Endodermal cell (in vitro differentiated cells): ENCODE measurements at regions not wholly inside any gene's neighbourhood (a gene's known extent, or its start where the extent isn't known, plus 50 kb on each side); places are given as distances from the start of the nearest gene placed in this dataset.
"Not testable (repeated sequence)": the region's sequence is repeated elsewhere in the genome, so short reads cannot be mapped to it uniquely, and the experiment has no call there.

Experiments used
- DNase-seq: peaks from one replicate; pipeline ENCODE4 v3.0.0-alpha.2; 2017
- H3K27ac ChIP-seq: 2 replicates; pipeline ENCODE4 v1.5.1; 2013; ENCODE audit warnings: mild to moderate bottlenecking, low read depth, low read length, moderate library complexity
- H3K27me3 ChIP-seq: 2 replicates; pipeline ENCODE4 v1.6.1; 2013; ENCODE audit warnings: mild to moderate bottlenecking, low read length, moderate library complexity; ENCODE audit not compliant: insufficient read depth, control insufficient read depth, poor library complexity, severe bottlenecking
- H3K36me3 ChIP-seq: 2 replicates; pipeline ENCODE4 v1.7.0; 2013; ENCODE audit warnings: mild to moderate bottlenecking, low read length, moderate library complexity; ENCODE audit not compliant: control insufficient read depth, insufficient read depth
- H3K4me1 ChIP-seq: one replicate; pipeline ENCODE4 v1.7.0; 2013; ENCODE audit warnings: low read length; ENCODE audit not compliant: control insufficient read depth, insufficient read depth
- H3K4me3 ChIP-seq: 2 replicates; pipeline ENCODE4 v1.5.1; 2013; ENCODE audit warnings: mild to moderate bottlenecking, low read length, moderate library complexity
- H3K9ac ChIP-seq: 2 replicates; pipeline ENCODE4 v1.6.1; 2013; ENCODE audit warnings: mild to moderate bottlenecking, low read length, moderate library complexity; ENCODE audit not compliant: poor library complexity, severe bottlenecking; ENCODE audit errors: extremely low read depth
- H3K9me3 ChIP-seq: 2 replicates; pipeline ENCODE4 v1.6.1; 2013; ENCODE audit warnings: mild to moderate bottlenecking, low read length, moderate library complexity; ENCODE audit not compliant: control insufficient read depth
- H3K27ac Mint-ChIP-seq: 2 replicates; pipeline ENCODE4 v1.8.0; 2020; ENCODE audit warnings: mixed read lengths
- H3K27me3 Mint-ChIP-seq: 2 replicates; pipeline ENCODE4 v1.8.0; 2021; ENCODE audit warnings: mild to moderate bottlenecking, mixed read lengths; ENCODE audit not compliant: insufficient read depth
- H3K36me3 Mint-ChIP-seq: 2 replicates; pipeline ENCODE4 v1.8.0; 2020; ENCODE audit warnings: low read depth, mixed read lengths
- H3K4me1 Mint-ChIP-seq: 2 replicates; pipeline ENCODE4 v1.8.0; 2020; ENCODE audit warnings: mixed read lengths
- H3K4me3 Mint-ChIP-seq: 2 replicates; pipeline ENCODE4 v1.8.0; 2020; ENCODE audit warnings: mild to moderate bottlenecking, moderate library complexity, mixed read lengths
- H3K9me3 Mint-ChIP-seq: 2 replicates; pipeline ENCODE4 v1.8.0; 2020; ENCODE audit warnings: mild to moderate bottlenecking, mixed read lengths
- CTCF ChIP-seq: fragments of 200-600 bp; sonication (generic); conservative IDR thresholded peaks from 2 replicates; pipeline ENCODE4 v1.5.0; 2021; ENCODE audit warnings: antibody characterized with exemption, mild to moderate bottlenecking
- WGBS, 2 experiments: methylation state at CpG; one replicate each; pipeline versions ENCODE4 v1.1.5 to v1.1.7; 2013; ENCODE audit warnings: missing lambda C conversion rate in 2 of 2, mixed read lengths in 1 of 2; ENCODE audit not compliant: insufficient coverage in 1 of 2, insufficient read length in 1 of 2; 5-methylcytosine and 5-hydroxymethylcytosine counted together

GRCh38 chr1:182309631-182310351 lies 81.8 kb downstream of the GLUL start:
- Mint-ChIP-seq H3K27me3 (no peaks in the 10 kb centered on the region), H3K27ac (peak overlapping the region; percentile 91), H3K9me3 (peaks cover 1% of the 10 kb centered on the region), H3K4me1 (peaks cover 34% of the 10 kb centered on the region), H3K36me3 (no peaks in the 10 kb centered on the region), H3K4me3 (peak overlapping the region; percentile 27)
- Histone ChIP-seq H3K36me3 (no peaks in the 10 kb centered on the region), H3K27me3 (no peaks in the 10 kb centered on the region), H3K9me3 (no peaks in the 10 kb centered on the region), H3K27ac (peak overlapping the region; percentile 5), H3K4me3 (peak overlapping the region; percentile 34), H3K9ac (peak overlapping the region; percentile 28), H3K4me1 (peaks cover 6% of the 10 kb centered on the region)
- 45 to 57% methylated on average over 10 of the region's 10 CpGs for WGBS, 2 experiments
- peak; percentile 93 for DNase-seq
- TF ChIP-seq CTCF = no peak

GRCh38 chr1:182308826-182309225 lies 82.8 kb downstream of the GLUL start:
- no peak for TF ChIP-seq CTCF
- Mint-ChIP-seq H3K4me3 (no peak overlapping the region), H3K9me3 (peaks cover 3% of the 10 kb centered on the region), H3K27me3 (no peaks in the 10 kb centered on the region), H3K4me1 (peaks cover 32% of the 10 kb centered on the region), H3K36me3 (no peaks in the 10 kb centered on the region), H3K27ac (peak overlapping the region; percentile 48)
- no peaks in the 10 kb centered on the region for H3K9me3 ChIP-seq
- no peaks in the 10 kb centered on the region for H3K36me3 ChIP-seq
- H3K4me3 ChIP-seq = no peak overlapping the region
- H3K4me1 ChIP-seq = peaks cover 5% of the 10 kb centered on the region
- no peaks in the 10 kb centered on the region for H3K27me3 ChIP-seq
- no peak overlapping the region for H3K9ac ChIP-seq
- no peak for DNase-seq
- no peak overlapping the region for H3K27ac ChIP-seq

GRCh38 chr1:182307486-182307885 lies 84.1 kb downstream of the GLUL start:
- H3K27me3 ChIP-seq, H3K9ac ChIP-seq, H3K27me3 Mint-ChIP-seq, H3K9me3 Mint-ChIP-seq, H3K36me3 Mint-ChIP-seq, H3K36me3 ChIP-seq, H3K9me3 ChIP-seq, H3K27ac Mint-ChIP-seq, H3K4me3 ChIP-seq, H3K4me1 ChIP-seq, DNase-seq, H3K4me3 Mint-ChIP-seq, H3K27ac ChIP-seq: not testable (repeated sequence)
- 89 to 94% methylated on average over 7 to 8 of the region's 8 CpGs for WGBS, 2 experiments
- H3K4me1 Mint-ChIP-seq = peaks cover 19% of the 10 kb centered on the region

- peaks cover 3% of the 10 kb centered on the region for H3K9me3 Mint-ChIP-seq
- no peak for TF ChIP-seq CTCF
- H3K4me1 ChIP-seq = peaks cover 4% of the 10 kb centered on the region
- no peak for DNase-seq
- H3K9me3 ChIP-seq = no peaks in the 10 kb centered on the region
- no peaks in the 10 kb centered on the region for H3K27me3 ChIP-seq
- no peak overlapping the region for H3K9ac ChIP-seq
- no peaks in the 10 kb centered on the region for H3K27me3 Mint-ChIP-seq
- H3K36me3 ChIP-seq = no peaks in the 10 kb centered on the region
- H3K36me3 Mint-ChIP-seq = no peaks in the 10 kb centered on the region
- H3K27ac Mint-ChIP-seq = no peak overlapping the region
- peaks cover 33% of the 10 kb centered on the region for H3K4me1 Mint-ChIP-seq
- no peak overlapping the region for H3K4me3 Mint-ChIP-seq
- no peak overlapping the region for H3K4me3 ChIP-seq
- H3K27ac ChIP-seq = no peak overlapping the region
Measured at GRCh38 chr1:182305861-182306260, 85.7 kb downstream of the GLUL start.
